Left colon (tissue), 2 donors: ENCODE measurements at regions not wholly inside any gene's neighbourhood (a gene's known extent, or its start where the extent isn't known, plus 50 kb on each side); places are given as distances from the start of the nearest gene placed in this dataset.

ENCODE experiments used
- ATAC-seq: fragments of 200-7000 bp; cut with Tn5 transposase; one replicate; pipeline ENCODE4 v1.9.1; 2020; ENCODE audit warnings: mild to moderate bottlenecking, moderate library complexity
- DNase-seq, 2 donors: peaks; one replicate each; pipeline ENCODE4 v3.0.0-alpha.2; 2020
- intact Hi-C, 2 donors: fragments of 100-400 bp; cut with DNase I in 1 of 2; cut with micrococcal nuclease in 1 of 2; formaldehyde crosslinking; loops; one replicate each; pipeline versions ENCODE4 v1.11.2 to v1.14.0; 2022; cut with DNase I, micrococcal nuclease
- donor health status: DM: no; HTN: no; CAD: no.
- donor health status: DM: yes; HTN: yes; CAD: no.

DNA sequence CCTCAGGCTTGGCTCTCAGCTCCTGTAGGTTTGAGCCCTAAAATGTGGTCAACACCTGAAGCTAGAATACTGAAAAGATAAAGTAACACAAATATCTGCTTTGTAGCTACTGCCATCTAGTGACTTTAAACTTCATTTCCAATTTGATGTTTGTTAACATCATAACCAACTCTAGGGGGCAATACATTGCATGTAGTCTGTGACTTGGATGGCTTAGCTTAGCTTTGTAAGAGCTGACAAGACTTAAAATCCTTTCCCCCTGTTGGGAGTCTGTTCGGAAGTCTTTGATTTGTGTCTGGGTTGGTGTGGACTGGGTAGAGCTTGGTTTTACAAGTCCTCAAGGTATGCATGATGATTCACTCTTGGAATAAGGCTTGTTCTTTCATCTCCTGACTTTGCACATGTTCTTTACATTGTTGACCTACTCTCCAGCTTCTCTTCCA, 51.7 kb downstream of the SCN11A start:
- ATAC-seq (peak; percentile 61), DNase-seq (no peak)
- intact Hi-C loops = no loop called here

DNA sequence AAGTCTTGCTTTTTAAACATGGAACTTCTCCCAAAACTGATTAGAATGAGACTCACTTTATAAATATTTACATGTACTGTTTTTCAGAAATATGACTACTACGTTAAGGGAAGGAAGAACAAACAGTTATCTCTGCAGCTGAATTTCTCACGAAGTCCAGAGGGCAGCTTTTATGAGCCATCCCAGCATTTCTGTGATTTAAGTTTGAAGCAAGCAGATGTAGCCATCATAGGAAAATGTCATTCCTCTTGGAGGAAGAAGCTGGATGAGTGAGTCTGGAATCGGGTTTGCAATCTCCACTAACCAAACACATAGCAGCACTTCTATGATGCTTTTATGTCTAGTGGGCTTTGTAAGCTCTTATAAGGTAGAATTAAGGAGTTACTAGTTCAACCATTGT, 53.7 kb downstream of the SCN11A start:
- intact Hi-C loops = no loop called here
- no peak for ATAC-seq
- DNase-seq = no peak

GRCh38 chr3:38996193-38996592, 55.6 kb downstream of the SCN11A start:
- intact Hi-C loops = no loop called here
- DNase-seq = no peak

DNA sequence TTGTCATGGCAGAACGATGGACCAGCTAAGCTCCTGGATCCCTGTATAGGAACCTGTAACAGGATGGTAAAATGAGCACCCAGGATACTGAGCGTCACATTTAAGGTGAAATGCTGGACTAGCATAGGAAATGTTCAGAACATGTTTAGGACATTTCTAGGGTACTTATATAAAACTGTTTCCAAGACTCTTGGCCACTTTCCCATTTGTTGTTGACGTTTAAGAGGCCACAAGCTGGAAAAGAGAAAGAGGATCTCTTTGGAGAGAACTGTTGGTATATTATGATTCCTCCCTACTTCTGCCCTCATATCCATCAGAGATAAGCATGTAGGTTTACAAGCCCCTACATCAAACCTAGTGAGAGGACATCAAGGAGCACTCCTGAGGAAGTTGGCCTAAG, 57.5 kb downstream of the SCN11A start:
- intact Hi-C loops = no loop called here
- ATAC-seq (no peak), DNase-seq (no peak)

More at GRCh38 chr3:38996193-38996592, 55.6 kb downstream of the SCN11A start:
- ATAC-seq = no peak

DNA sequence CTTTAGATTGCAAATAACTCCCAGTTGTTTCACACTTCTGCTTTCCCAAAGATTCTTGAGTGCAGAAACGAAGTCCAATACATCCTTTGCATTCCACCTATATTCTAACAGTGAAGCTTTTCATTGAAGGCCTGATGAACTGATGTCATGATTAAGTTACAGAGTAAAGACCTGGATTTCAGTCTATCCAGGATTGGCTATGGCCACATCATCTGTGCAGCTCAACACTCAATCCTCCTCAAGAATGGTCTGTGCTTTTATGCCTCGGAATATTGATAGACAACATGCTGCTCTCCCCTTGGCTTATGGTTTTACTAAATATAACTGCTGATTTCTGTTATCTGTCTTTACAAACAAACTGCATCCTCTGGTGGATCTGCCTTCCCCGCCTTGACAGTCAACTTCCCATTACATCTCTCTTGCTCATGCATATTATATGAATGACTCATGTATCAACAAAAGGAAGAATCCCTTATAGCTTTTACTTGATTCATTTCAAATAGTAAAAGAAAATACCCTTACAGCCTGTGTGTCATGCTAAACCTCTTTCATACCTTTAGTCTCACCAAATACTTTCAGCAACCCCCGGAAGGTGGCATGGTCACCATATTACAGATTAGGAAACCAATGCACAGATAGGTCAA, 59.5 kb downstream of the SCN11A start:
- intact Hi-C loops = no loop called here
- DNase-seq (no peak), ATAC-seq (no peak)

DNA sequence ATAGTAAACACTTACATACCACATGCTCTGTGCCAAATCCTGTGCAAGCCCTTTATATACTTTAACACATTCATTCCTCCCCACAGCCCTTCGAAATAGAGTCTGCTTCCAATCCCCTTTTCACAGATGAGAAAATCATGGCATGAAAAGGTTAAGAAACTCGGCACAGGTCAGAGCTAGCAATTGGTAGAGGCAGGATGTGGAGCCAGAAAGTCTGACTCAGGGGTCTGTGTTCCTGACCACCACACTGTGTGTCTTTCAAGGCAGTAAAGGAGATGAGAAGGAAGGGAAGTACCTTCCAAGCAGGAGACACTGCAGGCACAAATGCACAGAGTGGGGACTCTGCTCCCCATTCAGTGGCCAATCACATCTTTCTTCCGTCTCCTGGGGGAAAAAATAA, 61.1 kb downstream of the SCN11A start:
- no peak for DNase-seq
- ATAC-seq = no peak
- intact Hi-C loops = no loop called here

DNA sequence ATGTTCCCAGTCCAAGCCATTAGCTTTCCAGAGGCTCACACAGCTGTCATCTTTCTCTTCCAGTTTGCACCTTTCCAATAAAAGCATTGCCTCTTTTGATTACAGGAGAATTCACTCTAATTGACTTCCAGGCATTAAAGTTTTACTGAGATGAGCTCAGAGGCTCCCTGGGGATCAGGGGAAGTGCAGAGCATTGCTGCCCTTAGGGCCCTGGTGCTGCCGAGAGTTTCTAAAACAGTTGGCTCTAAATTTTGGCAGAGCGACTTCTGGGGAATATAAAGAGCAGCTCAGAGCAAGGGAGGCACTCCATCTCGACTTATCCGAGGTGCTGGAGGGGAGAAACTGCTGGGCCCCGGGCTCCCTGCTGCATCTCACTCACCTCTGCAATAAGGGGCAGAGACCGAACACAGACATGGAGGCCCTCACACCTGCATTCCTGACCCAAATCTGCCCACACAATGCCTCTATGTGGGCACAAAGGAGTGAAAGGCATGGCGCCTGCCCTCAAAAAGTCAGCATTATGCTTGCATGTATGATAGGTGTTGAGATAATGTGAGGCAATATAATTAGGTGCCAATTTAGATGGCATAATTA, 61.7 kb downstream of the SCN11A start:
- DNase-seq = no peak
- ATAC-seq = no peak
- intact Hi-C loops = no loop called here

DNA sequence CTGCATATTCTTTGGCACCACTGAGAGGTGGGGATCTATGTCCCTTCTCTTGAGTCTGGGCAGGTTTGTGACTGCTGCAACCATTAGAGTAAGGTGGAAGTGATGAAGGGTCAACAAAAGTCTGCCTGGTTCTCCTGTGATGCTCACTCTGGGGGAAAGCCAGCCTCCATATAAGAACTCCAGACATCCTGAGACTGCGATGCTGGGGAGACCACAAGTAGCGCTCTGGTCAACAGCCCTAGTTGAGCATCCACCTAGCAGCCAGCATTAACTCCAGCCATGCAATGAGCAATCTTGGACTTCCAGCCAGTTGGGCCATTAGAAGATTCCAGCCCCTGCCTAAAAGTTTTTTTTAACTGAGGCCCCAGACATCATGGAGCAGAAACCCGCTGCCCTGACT, 62.8 kb downstream of the SCN11A start:
- DNase-seq (no peak), ATAC-seq (no peak)
- intact Hi-C loops = no loop called here

DNA sequence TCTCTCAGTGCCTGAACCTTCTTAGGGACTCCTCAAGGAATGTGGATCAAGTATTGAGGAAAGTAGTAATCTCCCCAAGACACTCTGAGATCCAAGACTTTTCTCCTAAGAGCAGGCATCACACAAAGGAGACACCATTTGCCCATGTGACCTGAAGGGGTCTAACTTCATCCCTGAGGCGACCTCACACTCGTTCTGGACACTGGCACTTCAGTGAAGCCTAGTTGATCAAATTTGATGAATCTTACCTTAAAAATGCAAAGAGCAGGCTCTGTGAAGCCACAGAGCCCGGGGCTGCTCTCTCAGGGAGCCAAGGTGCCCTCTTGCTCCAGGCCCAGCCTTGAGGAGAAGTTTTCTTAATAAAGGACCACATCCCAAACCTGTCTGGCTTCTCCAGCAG, 64.3 kb downstream of the SCN11A start:
- intact Hi-C loops = no loop called here
- ATAC-seq (no peak), DNase-seq (no peak)

DNA sequence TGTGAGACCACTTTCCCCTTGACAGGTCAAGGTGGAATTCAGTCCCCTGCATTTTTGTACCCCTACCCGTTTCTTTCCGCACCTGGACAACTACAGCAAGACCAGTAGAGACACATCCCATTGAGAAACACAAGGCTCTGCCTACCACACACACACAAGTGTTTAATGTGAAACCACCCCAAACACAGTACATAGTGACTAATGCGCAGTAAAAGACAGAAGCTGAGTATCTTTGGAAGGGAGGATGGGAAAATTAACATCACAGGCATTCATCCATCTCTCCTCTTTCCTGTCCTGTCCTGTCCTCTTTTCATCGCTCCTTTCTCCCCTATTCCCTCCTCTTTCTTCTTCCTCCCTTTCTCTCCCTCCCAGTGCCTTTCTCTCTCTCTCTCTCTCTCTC, 64.8 kb downstream of the SCN11A start:
- intact Hi-C loops = no loop called here
- ATAC-seq (no peak), DNase-seq (no peak)

GRCh38 chr3:38985981-38986380, 65.8 kb downstream of the SCN11A start:
- ATAC-seq = no peak
- intact Hi-C loops = no loop called here
- no peak for DNase-seq

DNA sequence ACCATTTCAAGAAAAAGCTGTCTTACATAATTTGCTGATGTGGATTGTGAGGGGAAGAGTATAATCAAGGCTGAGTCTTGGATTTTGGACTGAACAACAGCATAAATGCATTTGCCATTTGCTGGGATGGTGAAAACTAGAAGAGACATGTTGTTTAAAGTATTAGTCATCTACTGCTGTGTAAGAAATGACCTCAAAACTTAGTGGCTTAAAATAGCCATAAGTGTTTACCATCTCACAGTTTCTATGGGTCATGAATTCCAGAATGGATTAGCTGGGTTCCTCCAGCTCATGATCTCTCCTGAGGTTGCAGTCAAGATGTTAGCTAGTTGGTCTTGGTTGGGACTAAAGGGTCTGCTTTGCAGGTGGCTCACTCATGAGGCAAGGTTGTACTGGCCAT, 66.2 kb downstream of the SCN11A start:
- DNase-seq = no peak
- intact Hi-C loops = no loop called here
- ATAC-seq = no peak

GRCh38 chr3:38984731-38985130, 67.0 kb downstream of the SCN11A start:
- no peak for DNase-seq
- no peak for ATAC-seq
- intact Hi-C loops = no loop called here

DNA sequence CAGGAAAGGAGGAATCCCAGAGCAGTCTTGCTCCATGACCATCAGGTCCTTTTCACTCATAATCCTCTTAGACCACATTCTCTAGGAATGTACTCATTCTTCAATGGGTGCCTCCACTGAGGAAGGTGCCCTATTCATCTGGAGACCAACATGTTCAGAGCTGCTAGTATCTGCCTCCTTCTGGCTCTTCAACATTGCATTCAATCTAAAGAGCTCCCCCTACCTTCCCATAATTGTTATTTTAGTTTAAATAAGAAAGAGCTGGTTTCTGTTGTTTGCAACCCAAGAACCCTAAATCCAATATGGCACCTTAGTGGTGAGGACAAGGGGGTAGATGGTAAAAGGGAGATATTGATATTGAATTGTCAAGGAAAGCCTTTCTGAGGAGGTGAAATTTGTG, 67.6 kb downstream of the SCN11A start:
- DNase-seq (no peak), ATAC-seq (no peak)
- intact Hi-C loops = no loop called here

- no peak for DNase-seq
- no peak for ATAC-seq
- intact Hi-C loops = no loop called here
Measured at GRCh38 chr3:38980938-38981337, 70.8 kb downstream of the SCN11A start.

DNA sequence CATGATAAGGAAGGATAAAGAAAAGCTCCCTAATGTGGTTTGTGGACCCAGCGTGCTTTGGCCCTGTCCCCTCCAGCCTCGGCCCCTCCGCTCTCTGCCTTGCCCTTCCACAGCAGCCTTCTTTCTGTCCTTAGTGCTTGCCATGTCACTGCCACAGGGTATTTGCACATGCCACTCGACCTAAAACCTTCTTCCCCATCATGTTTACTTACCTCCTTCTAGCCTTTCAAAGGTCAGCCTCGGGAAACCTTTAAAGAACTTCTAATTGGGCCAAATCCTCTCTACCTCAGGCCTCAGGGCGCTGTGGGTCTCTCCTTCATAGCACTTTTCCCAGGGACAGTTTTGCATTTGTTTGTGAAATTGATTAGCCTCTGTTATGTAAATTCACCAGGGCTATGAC, 73.0 kb downstream of the SCN11A start:
- DNase-seq (no peak), ATAC-seq (no peak)
- intact Hi-C loops = no loop called here

- intact Hi-C loops = no loop called here
- DNase-seq (no peak), ATAC-seq (no peak)
Measured at GRCh38 chr3:38970851-38971638, 80.7 kb downstream of the SCN11A start.

GRCh38 chr3:38969317-38970235, 82.2 kb downstream of the SCN11A start:
- intact Hi-C loops = no loop called here
- no peak for ATAC-seq
- DNase-seq = no peak

DNA sequence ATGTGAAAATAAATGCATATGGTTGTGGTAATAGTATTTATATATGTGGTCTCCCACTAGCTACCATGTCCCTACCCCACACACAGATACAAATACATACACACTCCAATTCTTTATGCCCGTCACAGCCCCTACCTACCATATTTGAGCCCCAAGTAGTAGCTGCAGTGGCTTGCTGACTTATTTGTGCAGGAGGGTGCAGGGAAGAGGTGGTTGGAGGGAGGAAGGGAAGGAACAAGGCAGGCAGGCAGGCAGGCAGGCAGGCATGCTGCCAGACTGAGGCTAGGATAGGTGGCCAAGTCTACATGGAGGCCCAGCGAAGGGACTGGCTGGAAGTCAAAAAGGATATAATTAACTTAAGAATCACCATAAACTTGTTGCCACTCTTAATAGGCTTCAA, 82.9 kb downstream of the SCN11A start:
- no peak for ATAC-seq
- no peak for DNase-seq
- intact Hi-C loops = no loop called here
